ENCODE measurements at regions not wholly inside any gene's neighbourhood (a gene's known extent, or its start where the extent isn't known, plus 50 kb on each side); places are given as distances from the start of the nearest gene placed in this dataset.

- no peaks in the 10 kb centered on the region for H3K27me3 ChIP-seq (replicated peaks; ENCODE audit: insufficient read depth)
- no peaks in the 10 kb centered on the region for H3K4me1 ChIP-seq (ENCODE audit: control insufficient read depth in 1 of 2, low read depth in 2 of 2)
- no peaks in the 10 kb centered on the region for H3K36me3 ChIP-seq
- no peak overlapping the region for H3K27ac ChIP-seq
- H3K9me3 ChIP-seq: no peaks in the 10 kb centered on the region
- H3K4me3 ChIP-seq: no peak overlapping the region
- no peak for TF ChIP-seq CTCF (IDR thresholded peaks at IDR 0.05)
- ATAC-seq (ENCODE audit: insufficient number of reproducible peaks, low FRiP score, low read depth): no peak
- DNase-seq (ENCODE audit: low spot score): no peak
Measured at GRCh38 chr16:86048221-86048620, 149.3 kb downstream of the IRF8 start.

DNA sequence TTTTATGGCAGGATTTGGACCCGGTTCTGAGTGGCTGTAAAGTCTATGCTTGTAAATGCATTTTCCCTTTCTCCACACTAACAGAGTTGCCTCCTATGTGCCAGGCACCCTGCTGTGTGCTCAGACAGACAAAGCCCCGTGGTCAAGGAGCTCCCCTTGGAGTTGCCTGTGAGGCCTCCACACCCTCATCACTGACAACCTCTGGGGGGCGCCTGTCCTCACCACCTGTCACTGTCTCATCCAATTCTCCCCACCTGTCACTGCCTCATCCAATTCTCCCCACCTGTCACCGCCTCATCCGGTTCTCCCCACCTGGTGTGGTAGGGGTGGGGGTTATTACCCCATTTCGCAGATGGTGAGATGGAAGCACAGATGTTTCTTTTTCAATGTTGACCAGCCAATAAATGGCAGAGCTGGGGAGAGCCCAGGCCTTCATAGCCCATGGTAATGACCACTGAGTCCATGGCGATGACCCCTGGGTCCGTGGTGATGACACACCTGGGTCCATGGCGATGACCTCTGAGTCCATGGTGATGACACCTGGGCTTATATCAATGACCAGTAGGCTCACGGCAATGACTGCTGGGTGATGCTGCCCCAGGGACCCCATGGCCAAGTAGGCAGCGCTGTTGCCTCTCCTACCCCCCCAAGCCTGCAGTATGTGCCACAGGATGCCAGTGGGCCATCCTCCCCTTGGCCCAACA lies 150.1 kb downstream of the IRF8 start:
- DNase-seq (ENCODE audit: low spot score) (no peak), ATAC-seq (ENCODE audit: insufficient number of reproducible peaks, low FRiP score, low read depth) (no peak)
- no peak for TF ChIP-seq CTCF (IDR thresholded peaks at IDR 0.05)
- Histone ChIP-seq H3K27ac (no peak overlapping the region), H3K9me3 (no peaks in the 10 kb centered on the region), H3K4me1 (ENCODE audit: control insufficient read depth in 1 of 2, low read depth in 2 of 2) (no peaks in the 10 kb centered on the region), H3K4me3 (no peak overlapping the region), H3K36me3 (no peaks in the 10 kb centered on the region), H3K27me3 (replicated peaks; ENCODE audit: insufficient read depth) (no peaks in the 10 kb centered on the region)

DNA sequence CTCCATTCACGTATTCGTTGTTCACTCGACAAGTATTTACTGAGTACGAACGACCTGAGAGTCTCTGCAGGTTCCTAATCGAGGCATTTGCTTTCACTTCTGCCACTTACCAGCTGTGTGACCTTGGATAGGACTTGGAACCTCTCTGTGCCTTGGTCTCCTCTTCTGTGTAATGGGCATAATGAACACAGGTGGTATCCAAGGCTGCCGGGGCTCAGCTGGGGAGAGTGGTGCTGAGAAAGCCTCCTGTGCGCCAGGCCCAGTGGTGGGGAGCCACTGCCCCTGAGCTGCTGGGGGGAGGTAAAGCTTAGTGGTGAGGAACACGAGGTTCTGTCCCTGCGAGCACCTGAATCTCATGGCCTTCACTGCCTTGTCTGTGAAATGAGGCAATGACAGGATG lies 150.7 kb downstream of the IRF8 start:
- H3K27ac ChIP-seq: no peak overlapping the region
- ATAC-seq (ENCODE audit: insufficient number of reproducible peaks, low FRiP score, low read depth): no peak
- H3K9me3 ChIP-seq: no peaks in the 10 kb centered on the region
- no peaks in the 10 kb centered on the region for H3K27me3 ChIP-seq (replicated peaks; ENCODE audit: insufficient read depth)
- TF ChIP-seq CTCF (IDR thresholded peaks at IDR 0.05): no peak
- H3K4me1 ChIP-seq (ENCODE audit: control insufficient read depth in 1 of 2, low read depth in 2 of 2): no peaks in the 10 kb centered on the region
- H3K4me3 ChIP-seq: no peak overlapping the region
- no peak for DNase-seq (ENCODE audit: low spot score)
- no peaks in the 10 kb centered on the region for H3K36me3 ChIP-seq

GRCh38 chr16:86050111-86050510 lies 151.1 kb downstream of the IRF8 start:
- H3K27ac ChIP-seq: no peak overlapping the region
- H3K4me3 ChIP-seq: no peak overlapping the region
- H3K36me3 ChIP-seq: no peaks in the 10 kb centered on the region
- DNase-seq (ENCODE audit: low spot score) (no peak), ATAC-seq (ENCODE audit: insufficient number of reproducible peaks, low FRiP score, low read depth) (no peak)
- no peaks in the 10 kb centered on the region for H3K9me3 ChIP-seq
- TF ChIP-seq CTCF (IDR thresholded peaks at IDR 0.05): no peak
- H3K4me1 ChIP-seq (ENCODE audit: control insufficient read depth in 1 of 2, low read depth in 2 of 2): no peaks in the 10 kb centered on the region
- H3K27me3 ChIP-seq (replicated peaks; ENCODE audit: insufficient read depth): no peaks in the 10 kb centered on the region

- H3K4me1 ChIP-seq (ENCODE audit: control insufficient read depth in 1 of 2, low read depth in 2 of 2): no peaks in the 10 kb centered on the region
- H3K36me3 ChIP-seq: no peaks in the 10 kb centered on the region
- no peaks in the 10 kb centered on the region for H3K9me3 ChIP-seq
- no peak for DNase-seq (ENCODE audit: low spot score)
- H3K4me3 ChIP-seq: no peak overlapping the region
- H3K27me3 ChIP-seq (replicated peaks; ENCODE audit: insufficient read depth): no peaks in the 10 kb centered on the region
- TF ChIP-seq CTCF (IDR thresholded peaks at IDR 0.05): no peak
- ATAC-seq (ENCODE audit: insufficient number of reproducible peaks, low FRiP score, low read depth): no peak
- H3K27ac ChIP-seq: no peak overlapping the region
Measured at GRCh38 chr16:86050591-86051367, 151.8 kb downstream of the IRF8 start.
